ENCODE measurements at regions not wholly inside any gene's neighbourhood (a gene's known extent, or its start where the extent isn't known, plus 50 kb on each side); places are given as distances from the start of the nearest gene placed in this dataset.
"Not testable (repeated sequence)": the region's sequence is repeated elsewhere in the genome, so short reads cannot be mapped to it uniquely, and the experiment has no call there.

DNA sequence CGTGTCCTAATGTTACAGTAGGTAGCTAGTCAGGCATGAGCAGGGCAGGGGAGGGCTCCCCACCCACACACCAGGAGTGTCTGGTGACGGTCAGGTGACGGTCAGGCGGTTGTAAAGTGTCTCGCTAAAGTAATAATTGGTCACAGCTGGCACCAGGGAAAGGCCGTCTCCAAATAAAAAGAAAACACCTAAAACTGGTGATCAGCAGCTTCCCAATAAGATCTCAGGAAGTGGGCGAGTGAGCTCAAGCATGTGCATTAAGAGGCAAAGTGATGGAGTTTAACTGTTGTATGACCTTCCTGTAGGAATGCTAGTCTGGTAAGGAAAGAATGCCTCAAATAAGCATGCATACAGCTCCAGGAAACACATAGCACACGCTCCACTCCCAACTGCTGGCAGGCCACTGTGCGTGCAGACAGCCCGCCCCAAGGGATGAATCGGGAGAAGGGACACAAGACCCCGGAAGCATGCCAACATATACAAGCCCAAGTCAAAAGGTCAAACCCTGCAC, 177.1 kb downstream of the RNF144A start:
- DNase-seq, result no peak

DNA sequence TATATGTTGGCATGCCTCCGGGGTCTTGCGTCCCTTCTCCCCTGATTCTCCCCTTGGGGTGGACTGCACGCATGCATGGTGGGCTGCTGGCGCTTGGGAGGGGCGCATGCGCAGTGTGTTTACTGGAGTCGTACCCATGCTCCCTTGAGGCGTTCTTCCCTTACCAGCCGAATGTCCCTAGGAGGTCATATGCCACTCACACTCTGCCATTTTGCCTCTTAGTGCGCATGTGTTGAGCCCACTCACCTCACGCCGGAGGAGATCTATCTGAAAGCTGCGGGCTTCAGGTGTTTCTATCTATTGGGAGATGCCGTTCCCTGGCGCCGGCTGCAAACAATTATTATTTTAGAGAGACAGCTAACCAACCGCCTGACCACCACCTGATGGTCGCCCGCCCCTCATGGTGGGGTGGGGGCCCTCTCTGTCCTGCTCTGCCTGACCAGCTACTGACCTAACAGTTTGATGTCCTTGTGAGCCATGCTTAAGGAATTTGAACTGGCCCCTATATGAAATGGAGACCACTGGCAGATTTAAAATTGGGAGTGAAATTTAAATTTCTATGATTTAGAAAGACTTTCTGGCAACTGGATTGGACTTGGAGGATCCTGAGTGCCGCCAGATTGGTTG, 179.6 kb downstream of the RNF144A start:
- no peak for DNase-seq

DNA sequence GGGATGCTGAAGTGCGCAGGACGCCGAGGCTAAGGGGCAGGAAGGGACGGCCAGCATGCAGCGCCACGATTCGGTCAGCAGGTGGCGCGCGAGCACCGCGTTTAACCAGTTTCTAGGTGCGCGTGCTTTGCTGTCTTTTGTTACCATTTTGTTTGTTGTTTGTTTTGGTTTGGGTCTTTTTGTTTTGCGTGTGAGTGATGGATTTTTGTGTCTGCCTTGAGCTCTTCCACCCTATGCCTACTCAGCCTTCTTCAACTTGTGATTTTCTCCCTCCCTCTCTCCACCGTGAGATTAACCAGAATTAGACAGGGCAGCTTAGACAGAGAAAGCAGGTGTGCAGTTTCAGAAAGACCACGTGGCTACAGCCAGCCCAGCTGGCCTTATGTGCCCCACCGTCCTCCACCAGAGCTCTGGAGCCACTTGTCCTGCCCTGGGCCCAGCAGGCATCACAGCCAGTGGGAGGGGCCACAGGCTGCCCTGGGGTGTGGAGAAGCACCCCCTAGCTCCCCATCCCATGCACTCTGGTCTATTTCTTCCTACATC, 180.2 kb downstream of the RNF144A start:
- DNase-seq, result peak; percentile 78

DNA sequence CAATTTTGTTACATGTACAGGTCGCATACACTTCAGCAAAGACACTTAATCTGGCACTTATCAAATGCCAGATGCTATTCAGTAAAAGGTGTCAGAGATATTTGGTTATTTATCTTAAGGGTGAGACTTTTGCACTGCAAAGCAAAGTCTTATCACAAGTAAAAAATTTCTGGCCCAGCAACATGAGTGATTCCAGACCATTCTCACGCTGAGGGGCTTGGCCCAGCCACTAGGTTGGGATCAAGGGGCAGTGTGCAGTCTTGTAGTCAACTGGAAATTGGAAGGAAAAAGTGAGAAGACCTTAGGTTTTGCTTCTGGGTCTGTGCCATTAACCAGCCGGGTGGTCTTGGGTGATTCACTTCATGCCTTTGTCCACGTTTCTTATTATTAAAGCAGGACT, 181.6 kb downstream of the RNF144A start:
- no peak for DNase-seq

DNA sequence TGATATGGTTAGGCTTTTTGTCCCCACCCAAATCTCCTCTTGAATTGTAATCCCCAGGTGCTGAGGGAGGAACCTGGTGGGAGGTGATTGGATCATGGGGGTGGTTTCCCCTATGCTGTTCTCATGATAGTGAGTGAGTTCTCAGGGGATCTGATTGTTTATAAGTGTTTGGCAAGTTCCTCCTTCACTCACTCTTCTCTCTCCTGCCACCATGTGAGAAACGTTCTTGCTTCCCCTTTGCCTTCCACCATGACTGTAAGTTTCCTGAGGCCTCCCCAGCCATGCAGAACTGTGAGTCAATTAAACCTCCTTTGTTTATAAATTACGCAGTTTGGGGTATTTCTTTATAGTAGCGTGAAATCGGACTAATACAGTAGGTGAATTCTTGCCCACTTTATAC, 182.5 kb downstream of the RNF144A start:
- not testable (repeated sequence) for DNase-seq

DNA sequence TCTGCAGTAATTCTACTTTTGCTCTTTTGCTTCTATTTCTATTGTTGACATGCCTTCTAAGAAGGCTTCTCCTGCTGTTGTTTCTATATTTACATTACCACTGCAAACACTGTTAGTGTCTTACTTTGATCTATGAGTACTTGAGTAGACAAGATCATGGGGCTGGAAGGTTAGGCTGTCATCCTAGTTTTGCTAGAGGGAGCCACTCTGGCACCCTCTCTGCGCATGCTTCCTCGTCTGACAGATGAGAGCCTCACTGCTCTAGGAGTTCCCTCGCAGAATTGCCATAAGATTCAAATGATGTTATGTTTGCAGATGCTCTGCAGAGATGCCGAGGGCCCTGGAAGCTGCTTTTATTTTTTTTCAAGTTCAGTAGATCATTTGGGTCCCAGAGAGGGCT, 185.6 kb downstream of the RNF144A start:
- no peak for DNase-seq

DNA sequence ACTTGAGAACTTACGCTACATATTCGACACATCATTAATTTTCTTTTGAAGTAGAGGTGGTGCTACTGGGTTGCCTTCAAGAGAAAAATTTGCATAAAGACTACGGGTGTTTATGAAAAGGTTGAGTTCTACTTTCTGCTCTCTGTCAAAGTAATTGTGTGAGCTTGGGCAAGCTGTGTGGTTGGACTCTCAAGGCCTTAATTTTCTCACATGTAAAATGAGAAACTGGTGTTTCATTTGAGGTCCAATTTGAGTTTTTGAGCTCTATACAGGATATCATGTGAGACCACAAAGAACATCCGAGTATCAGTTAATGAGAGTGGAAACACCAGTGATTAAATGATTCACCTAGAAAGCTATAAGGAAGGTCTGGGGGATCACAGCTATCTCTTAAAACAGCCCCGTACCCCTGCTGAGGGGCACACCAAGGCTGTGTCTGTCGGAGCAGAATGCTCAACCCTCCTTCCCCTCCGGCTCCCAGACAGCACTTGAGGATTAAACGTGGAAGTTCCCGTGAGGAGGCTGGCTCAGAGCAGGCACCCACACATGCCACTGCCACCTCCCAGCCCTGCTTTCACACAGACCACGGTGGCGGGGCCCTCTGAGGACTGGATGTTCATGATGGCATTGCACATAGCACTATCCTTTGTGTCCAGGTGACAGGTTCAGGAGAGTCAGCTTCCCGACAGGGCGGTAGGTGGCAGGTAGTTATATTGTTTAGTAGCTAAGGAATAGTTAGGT, 191.8 kb downstream of the RNF144A start:
- no peak for DNase-seq

DNA sequence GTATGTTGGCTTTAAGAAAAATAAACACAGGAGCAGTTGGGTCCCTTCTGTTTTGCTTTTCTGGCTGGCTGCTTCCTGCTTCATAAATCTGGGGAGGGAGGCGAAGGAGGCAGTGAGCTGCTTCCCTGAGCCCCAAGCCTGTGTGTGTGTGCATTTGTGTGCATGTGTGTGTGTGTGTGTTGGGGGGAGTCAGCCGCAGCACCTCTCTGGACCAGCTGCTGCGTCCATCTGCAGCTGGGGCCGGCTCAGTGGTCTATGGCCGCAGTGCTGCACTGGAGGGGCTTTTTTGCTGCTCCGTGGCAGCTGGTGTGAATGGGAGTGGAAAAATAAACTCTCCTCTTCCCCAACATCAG, 192.3 kb downstream of the RNF144A start:
- no peak for DNase-seq

DNA sequence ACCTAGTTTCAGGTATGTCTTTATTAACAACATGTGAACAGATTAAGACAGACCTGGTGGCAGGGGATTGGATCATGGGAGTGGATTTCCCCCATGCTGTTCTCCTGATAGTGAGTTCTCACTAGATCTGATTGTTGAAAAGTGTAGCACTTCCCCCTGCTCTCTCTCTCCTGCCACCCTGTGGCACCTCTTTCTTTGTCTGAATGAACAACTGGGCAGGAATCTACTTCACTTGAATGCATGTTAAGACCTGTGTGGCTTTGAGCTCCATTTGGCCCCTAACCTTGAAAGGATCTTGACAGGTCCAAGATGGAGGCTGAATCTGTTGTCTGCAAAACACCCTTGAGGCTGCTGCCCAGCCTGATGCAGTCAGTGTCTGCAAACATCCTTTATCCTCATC, 194.4 kb downstream of the RNF144A start:
- no peak for DNase-seq

DNA sequence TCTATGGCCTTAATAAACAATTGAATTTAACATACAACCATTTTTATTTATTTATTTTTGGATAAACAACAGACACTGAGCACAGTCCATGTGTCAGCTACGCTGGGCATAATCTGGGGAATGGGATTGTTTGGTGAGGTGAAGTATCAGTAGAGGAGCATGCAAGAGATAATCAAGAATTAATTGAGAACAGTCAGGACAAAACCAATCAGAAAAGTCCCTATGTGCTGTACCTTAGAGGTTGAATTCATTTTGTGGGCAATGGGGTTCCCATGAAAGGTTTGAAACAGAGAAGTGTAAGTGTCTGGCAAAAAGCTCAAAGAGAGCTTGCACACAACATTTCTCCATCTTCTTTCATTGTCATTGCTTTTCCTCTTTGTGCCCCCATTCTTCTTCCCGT, 198.2 kb downstream of the RNF144A start:
- DNase-seq, result no peak

DNA sequence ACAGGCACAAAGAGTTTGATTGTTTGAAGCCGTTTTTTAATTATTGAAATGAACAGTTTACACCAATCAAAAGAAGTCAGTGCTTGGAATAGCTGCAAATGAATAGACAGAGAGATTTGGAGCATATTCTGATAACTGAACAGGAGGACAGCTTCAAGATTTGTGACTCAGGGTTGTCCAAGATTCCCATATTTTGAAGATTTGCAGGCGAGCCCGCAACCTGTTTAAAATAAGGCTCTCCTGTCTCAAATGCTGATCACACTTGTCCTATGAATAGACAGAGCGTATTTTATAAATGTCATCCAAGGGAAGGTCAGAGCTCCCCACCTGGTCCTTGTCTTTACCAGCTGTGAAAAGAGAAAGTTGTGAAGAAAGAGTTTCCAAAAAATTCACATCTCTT, 198.7 kb downstream of the RNF144A start:
- DNase-seq, result no peak

DNA sequence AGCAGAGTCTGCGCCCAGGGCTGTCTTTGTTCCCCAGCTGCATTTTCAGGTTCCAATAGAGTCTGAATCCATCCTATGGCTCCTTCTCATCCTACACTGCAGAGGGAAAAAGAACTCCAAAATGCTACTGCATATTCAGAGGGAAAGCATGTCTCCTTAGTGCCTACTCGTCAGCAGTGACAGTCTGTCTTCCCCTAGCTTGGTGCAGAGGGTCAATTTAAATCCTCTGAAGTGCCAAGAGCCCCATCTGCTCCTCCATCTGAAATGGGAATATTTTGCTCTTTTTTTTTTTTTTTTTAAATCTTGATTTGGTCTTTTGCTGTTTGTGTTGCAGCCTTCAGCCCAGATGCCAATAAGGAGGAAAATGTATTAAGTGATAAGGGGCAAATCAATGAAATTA, 199.3 kb downstream of the RNF144A start:
- no peak for DNase-seq

DNA sequence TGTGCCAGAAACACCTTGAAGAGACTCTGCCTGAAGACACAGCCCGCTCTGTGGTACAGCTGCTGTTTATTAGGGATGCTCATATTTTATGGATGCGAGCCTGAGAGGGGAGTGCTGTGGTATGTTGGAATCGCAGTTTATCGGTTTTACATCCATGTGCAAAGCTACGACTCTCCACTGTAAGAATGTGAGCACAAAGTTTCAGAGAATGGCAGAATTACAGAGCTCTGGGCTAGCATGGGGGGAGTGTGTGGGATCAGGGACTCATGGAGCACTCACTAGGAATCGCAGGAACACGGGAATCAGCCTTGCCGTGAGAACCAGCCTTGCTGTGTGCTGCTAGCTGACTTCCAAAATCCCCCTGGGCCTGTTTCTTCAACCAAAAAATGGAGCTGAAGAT, 199.9 kb downstream of the RNF144A start:
- DNase-seq, result no peak

DNA sequence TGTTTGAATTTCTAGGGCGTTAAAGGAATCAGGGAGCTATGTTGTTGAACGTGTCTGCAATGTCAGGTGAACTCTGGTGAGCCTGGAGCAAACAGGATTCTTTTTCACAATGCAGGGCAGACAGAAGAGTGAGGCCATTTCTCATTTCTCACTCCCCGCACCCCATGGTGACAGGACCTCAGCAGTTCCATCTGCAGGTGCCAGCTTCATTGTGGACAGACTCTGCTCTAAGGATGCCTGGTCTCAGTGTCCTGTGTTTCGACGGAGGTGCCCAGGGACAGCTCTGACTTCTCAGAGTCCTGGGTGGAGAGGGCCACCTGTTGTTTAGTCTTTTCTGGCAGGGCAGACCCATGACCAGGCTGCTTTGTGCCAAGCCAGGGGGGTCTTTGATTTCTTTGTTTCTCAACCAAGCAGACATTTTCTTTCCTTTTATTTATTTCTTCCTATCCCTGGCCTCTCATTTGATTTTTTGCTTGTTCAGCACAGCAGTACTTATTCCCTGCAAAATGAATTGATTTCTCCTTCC, 201.5 kb downstream of the RNF144A start:
- no peak for DNase-seq

DNA sequence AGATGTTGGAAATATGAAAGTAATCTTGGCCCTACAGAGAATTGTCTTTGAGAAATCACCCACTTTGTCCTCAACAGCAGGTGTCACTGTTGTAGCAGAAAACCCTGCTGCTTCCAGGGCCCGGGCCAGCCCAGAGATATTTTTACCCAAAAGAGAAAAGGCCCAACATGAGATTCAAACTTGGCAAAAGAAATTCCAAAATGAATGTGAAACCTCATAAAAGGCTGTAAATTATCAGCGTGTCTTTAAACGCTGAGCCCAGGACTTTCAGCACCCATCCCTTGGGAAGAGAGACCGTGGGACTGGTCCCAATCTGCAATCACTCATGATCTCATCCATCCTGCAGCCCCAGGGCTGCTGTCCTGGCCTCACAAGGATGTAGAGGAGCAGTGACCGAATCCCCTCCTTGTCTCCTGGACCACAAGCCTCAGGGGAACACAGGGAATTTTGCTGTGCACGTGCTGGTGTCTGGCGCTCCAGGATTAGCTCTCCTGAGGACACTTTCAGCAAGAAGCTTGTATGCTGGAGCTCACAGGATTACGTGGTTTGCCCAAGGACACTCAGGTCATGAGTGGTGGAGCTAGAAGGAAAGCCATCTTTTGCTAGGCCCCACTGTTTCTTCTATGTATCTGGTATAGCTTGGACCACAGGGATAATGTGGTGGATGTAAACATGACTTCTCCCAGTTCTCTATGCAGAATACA, 202.1 kb downstream of the RNF144A start:
- peak; percentile 25 for DNase-seq

DNA sequence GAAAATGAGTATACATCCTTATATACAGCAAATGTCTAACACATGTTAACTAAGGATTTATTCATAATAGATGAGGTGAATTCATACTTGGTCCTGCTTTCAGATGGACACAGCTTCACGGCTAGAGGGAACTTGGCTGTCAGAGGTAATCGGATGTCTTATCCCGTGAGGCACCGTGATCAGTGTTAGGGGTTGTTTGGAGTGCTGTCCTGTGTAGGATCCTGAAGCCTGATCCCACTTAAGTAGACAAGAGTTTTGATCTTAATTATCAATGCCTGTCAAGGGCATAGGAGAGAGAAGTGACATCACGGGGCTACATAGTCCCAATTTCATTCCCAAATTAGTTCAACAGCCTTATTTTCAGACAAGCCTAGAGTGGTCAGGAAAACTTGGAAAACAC, 204.6 kb downstream of the RNF144A start:
- DNase-seq, result no peak

DNA sequence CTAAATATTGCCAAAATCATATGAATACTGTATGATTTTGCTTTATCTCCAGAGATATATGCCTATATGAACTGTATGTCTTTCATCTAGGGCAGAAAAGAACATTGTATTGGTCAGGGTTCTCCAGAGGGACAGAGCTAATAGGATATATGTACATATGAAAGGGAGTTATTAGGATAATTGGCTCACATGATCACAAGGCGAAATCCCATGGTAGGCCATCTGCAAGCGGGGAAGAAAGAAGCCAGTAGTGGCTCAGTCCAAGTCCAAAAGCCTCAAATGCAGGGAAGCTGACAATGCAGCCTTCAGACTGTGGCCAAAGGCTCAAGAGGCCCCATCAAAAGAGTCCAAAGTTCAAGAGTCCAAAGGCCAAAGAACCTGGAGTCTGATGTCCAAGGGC, 209.9 kb downstream of the RNF144A start:
- no peak for DNase-seq

DNA sequence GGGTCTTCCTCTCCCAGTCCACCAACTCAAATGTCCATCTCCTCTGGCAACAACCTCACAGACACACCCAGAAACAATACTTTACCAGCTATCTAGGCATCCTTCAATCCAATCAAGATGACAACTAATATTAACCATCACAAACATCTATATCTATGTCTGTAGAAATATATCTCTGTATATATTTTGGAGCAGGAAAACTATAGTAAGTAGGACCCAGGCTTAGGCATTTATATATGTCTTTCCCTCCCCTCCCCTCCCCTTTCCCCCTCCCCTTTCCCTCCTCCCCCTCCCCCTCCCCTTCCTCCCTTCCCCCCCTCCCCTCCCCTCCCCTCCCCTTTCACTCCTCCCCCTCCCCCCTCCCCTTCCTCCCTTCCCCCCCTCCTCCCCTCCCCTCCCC, 210.5 kb downstream of the RNF144A start:
- DNase-seq, result no peak

DNA sequence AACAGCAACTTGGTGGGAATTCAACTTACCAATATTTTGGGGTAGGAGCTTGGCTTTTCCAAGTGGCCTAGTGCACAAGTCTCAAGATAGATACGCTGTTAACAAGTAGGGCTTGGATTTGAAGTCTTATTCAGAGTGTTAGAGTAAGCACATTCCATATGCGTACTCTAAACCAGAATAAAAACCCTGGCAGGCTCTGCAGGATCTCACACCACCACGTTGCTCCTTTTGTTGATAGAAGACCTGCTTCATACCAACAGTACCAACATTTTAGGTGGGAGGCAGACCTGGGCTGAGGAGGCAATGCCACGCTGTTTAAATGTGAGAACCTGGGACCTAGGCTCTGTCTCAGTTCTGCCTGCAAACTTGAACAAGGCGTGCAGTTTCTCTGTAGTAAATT, 214.0 kb downstream of the RNF144A start:
- no peak for DNase-seq

DNA sequence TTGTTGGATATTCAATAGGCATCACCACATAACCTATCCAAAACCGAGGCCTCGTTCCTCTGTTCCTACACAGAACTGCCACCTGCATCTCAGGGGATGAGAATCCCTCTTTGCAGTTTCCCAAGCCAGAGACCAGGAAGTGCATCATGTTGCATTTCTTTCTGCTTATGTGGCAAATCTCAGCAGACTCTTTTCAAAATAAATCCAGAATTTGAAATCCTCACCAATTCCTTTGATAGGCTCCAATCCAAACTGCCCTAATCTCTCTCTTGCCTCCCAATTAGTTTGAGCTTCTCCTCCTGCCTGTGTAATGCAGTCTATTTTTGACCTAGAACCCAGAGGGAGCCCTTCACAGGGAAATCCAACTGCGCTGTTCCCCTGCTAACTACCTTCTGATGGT, 215.5 kb downstream of the RNF144A start:
- DNase-seq, result no peak

DNA sequence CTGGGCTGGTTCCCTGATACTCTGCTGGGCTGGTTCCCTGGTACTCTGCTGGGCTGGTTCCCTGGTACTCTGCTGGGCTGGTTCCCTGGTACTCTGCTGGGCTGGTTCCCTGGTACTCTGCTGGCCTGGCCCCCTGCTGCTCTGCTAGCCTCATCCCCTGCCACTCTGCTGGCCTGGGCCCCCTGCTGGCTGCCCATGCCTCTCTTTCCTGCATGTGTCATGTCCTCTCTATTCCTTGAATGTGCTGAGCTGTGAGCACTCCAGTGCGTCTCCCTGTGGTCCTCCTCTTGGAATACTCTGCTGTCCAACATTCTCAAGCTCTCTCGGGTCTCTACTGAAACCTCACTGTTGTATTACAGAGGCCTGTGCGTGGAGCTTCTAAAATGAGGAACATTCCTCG, 216.3 kb downstream of the RNF144A start:
- no peak for DNase-seq

DNA sequence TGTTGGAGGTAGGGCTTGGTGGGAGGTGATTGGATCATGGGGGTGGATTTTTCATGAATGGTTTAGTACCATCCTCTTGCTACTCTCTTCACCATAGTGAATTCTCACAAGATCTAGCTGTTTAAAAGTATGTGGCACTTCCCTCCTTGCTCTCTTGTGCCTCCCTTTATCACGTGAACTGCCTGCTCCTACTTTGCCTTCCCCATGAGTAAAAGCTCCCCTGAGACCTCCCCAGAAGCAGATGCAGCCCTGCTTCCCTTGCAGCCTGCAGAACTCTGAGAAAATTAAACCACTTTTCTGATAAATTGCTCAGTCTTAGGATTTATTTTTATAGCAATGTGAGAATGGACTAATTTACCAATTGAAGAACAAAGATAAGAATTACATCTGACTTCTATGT, 223.1 kb downstream of the RNF144A start:
- DNase-seq, result no peak

DNA sequence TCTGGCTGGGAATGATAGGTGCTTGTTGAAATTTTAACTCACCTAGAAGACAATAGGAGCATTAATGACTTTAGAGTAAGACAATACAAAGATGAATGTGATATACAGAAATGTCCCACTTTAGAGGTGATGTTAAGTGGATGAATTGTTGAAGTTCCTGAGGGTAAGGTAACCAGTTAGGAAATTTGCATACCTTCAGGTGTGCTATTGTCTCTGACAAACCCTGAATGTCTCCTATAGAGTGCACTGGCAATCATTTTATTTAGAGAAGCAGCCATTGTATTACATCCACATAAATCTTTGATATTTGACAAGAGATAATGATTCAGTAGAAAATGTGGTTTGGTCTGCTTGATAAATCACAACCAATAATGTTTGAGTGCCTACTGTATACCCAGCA, 228.5 kb downstream of the RNF144A start:
- DNase-seq, result no peak

DNA sequence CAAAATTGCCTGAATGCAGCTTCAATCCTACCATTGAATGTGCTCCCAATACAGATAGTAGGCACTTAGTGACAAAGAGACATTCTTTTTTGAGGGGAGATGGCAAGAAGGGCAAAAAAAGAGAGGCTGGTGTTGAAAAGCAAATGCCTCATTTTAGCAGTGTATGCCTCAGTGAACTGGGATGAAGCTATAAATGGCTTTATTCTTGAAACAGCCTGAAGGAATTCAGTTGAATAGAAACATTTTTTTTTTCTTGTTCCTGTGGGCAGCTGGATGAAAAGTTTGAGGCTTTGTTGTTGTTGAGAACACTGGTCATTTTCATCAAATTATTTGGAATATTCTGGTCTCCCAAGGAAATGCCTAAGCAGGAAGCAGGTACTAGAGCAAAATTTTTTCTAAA, 228.9 kb downstream of the RNF144A start:
- DNase-seq, result no peak

Measured in suppressor macrophage treated with lipopolysaccharide for 4 hours (primary cell).